ENCODE measurements at regions not wholly inside any gene's neighbourhood (a gene's known extent, or its start where the extent isn't known, plus 50 kb on each side); places are given as distances from the start of the nearest gene placed in this dataset.

- H3K4me3 ChIP-seq (ENCODE audit: low read depth, low read length) = no peak overlapping the region
- no peak for TF ChIP-seq CTCF (IDR thresholded peaks at IDR 0.05; ENCODE audit: borderline replicate concordance, insufficient read depth, low read depth, low read length)
Measured at GRCh38 chr2:163834841-163835240, 99.0 kb upstream of the FIGN start.

GRCh38 chr2:163834221-163834620 lies 98.4 kb upstream of the FIGN start:
- H3K4me3 ChIP-seq (ENCODE audit: low read depth, low read length) = no peak overlapping the region
- TF ChIP-seq CTCF (IDR thresholded peaks at IDR 0.05; ENCODE audit: borderline replicate concordance, insufficient read depth, low read depth, low read length) = no peak

- no peak overlapping the region for H3K4me3 ChIP-seq (ENCODE audit: low read depth, low read length)
- TF ChIP-seq CTCF (IDR thresholded peaks at IDR 0.05; ENCODE audit: borderline replicate concordance, insufficient read depth, low read depth, low read length) = no peak
Measured at GRCh38 chr2:163828771-163829170, 93.0 kb upstream of the FIGN start.

- no peak for TF ChIP-seq CTCF (IDR thresholded peaks at IDR 0.05; ENCODE audit: borderline replicate concordance, insufficient read depth, low read depth, low read length)
- H3K4me3 ChIP-seq (ENCODE audit: low read depth, low read length) = no peak overlapping the region
Measured at GRCh38 chr2:163822033-163822432, 86.2 kb upstream of the FIGN start.

- no peak overlapping the region for H3K4me3 ChIP-seq (ENCODE audit: low read depth, low read length)
- TF ChIP-seq CTCF (IDR thresholded peaks at IDR 0.05; ENCODE audit: borderline replicate concordance, insufficient read depth, low read depth, low read length) = no peak
Measured at GRCh38 chr2:163812926-163813520, 77.2 kb upstream of the FIGN start.

- TF ChIP-seq CTCF (IDR thresholded peaks at IDR 0.05; ENCODE audit: borderline replicate concordance, insufficient read depth, low read depth, low read length) = no peak
Measured at GRCh38 chr2:163808406-163808805, 72.6 kb upstream of the FIGN start.

GRCh38 chr2:163802284-163802683 lies 66.5 kb upstream of the FIGN start:
- no peak overlapping the region for H3K4me3 ChIP-seq (ENCODE audit: low read depth, low read length)
- no peak for TF ChIP-seq CTCF (IDR thresholded peaks at IDR 0.05; ENCODE audit: borderline replicate concordance, insufficient read depth, low read depth, low read length)

More at GRCh38 chr2:163808406-163808805, 72.6 kb upstream of the FIGN start:
- no peak overlapping the region for H3K4me3 ChIP-seq (ENCODE audit: low read depth, low read length)
